ENCODE measurements at regions not wholly inside any gene's neighbourhood (a gene's known extent, or its start where the extent isn't known, plus 50 kb on each side); places are given as distances from the start of the nearest gene placed in this dataset.

GRCh38 chr5:117065161-117065560 lies 490.5 kb upstream of the SEMA6A start:
- Histone ChIP-seq H3K4me1 (ENCODE audit: control insufficient read depth, insufficient read depth, low read length) (no peaks in the 10 kb centered on the region), H3K36me3 (ENCODE audit: insufficient read depth, low read length) (no peaks in the 10 kb centered on the region), H3K9ac (ENCODE audit: low read depth, low read length) (no peak overlapping the region), H3K27me3 (ENCODE audit: control insufficient read depth, insufficient read depth, low read length) (no peaks in the 10 kb centered on the region), H3K9me3 (replicated peaks; ENCODE audit: low read length) (no peaks in the 10 kb centered on the region), H3K4me2 (ENCODE audit: low read length) (no peak overlapping the region), H3K4me3 (ENCODE audit: low read length) (no peak overlapping the region)

GRCh38 chr5:117060099-117060498 lies 485.5 kb upstream of the SEMA6A start:
- Histone ChIP-seq H3K27me3 (ENCODE audit: control insufficient read depth, insufficient read depth, low read length) (no peaks in the 10 kb centered on the region), H3K4me3 (ENCODE audit: low read length) (no peak overlapping the region), H3K4me2 (ENCODE audit: low read length) (no peak overlapping the region)

GRCh38 chr5:117058740-117059139 lies 484.1 kb upstream of the SEMA6A start:
- H3K9ac ChIP-seq (ENCODE audit: low read depth, low read length): no peak overlapping the region
- H3K27me3 ChIP-seq (ENCODE audit: control insufficient read depth, insufficient read depth, low read length): no peaks in the 10 kb centered on the region
- H3K4me1 ChIP-seq (ENCODE audit: control insufficient read depth, insufficient read depth, low read length): no peaks in the 10 kb centered on the region

More at GRCh38 chr5:117060099-117060498, 485.5 kb upstream of the SEMA6A start:
- H3K36me3 ChIP-seq (ENCODE audit: insufficient read depth, low read length): no peaks in the 10 kb centered on the region
- H3K9me3 ChIP-seq (replicated peaks; ENCODE audit: low read length): no peaks in the 10 kb centered on the region
- no peaks in the 10 kb centered on the region for H3K4me1 ChIP-seq (ENCODE audit: control insufficient read depth, insufficient read depth, low read length)
- H3K9ac ChIP-seq (ENCODE audit: low read depth, low read length): no peak overlapping the region

GRCh38 chr5:117055517-117055916 lies 480.9 kb upstream of the SEMA6A start:
- no peak overlapping the region for H3K4me2 ChIP-seq (ENCODE audit: low read length)
- no peaks in the 10 kb centered on the region for H3K36me3 ChIP-seq (ENCODE audit: insufficient read depth, low read length)
- H3K9me3 ChIP-seq (replicated peaks; ENCODE audit: low read length): no peaks in the 10 kb centered on the region
- no peak overlapping the region for H3K9ac ChIP-seq (ENCODE audit: low read depth, low read length)
- no peak overlapping the region for H3K4me3 ChIP-seq (ENCODE audit: low read length)
- no peaks in the 10 kb centered on the region for H3K4me1 ChIP-seq (ENCODE audit: control insufficient read depth, insufficient read depth, low read length)
- no peaks in the 10 kb centered on the region for H3K27me3 ChIP-seq (ENCODE audit: control insufficient read depth, insufficient read depth, low read length)

More at GRCh38 chr5:117058740-117059139, 484.1 kb upstream of the SEMA6A start:
- Histone ChIP-seq H3K36me3 (ENCODE audit: insufficient read depth, low read length) (no peaks in the 10 kb centered on the region), H3K9me3 (replicated peaks; ENCODE audit: low read length) (no peaks in the 10 kb centered on the region), H3K4me2 (ENCODE audit: low read length) (no peak overlapping the region), H3K4me3 (ENCODE audit: low read length) (no peak overlapping the region)

- no peak overlapping the region for H3K9ac ChIP-seq (ENCODE audit: low read depth, low read length)
- H3K27me3 ChIP-seq (ENCODE audit: control insufficient read depth, insufficient read depth, low read length): no peaks in the 10 kb centered on the region
These were observed 480.3 kb upstream of the SEMA6A start for GRCh38 chr5:117054911-117055310.

GRCh38 chr5:117054141-117054540 lies 479.5 kb upstream of the SEMA6A start:
- Histone ChIP-seq H3K4me2 (ENCODE audit: low read length) (no peak overlapping the region), H3K4me3 (ENCODE audit: low read length) (no peak overlapping the region), H3K36me3 (ENCODE audit: insufficient read depth, low read length) (no peaks in the 10 kb centered on the region), H3K4me1 (ENCODE audit: control insufficient read depth, insufficient read depth, low read length) (no peaks in the 10 kb centered on the region), H3K9ac (ENCODE audit: low read depth, low read length) (no peak overlapping the region), H3K9me3 (replicated peaks; ENCODE audit: low read length) (no peaks in the 10 kb centered on the region), H3K27me3 (ENCODE audit: control insufficient read depth, insufficient read depth, low read length) (no peaks in the 10 kb centered on the region)

More at GRCh38 chr5:117054911-117055310, 480.3 kb upstream of the SEMA6A start:
- Histone ChIP-seq H3K4me3 (ENCODE audit: low read length) (no peak overlapping the region), H3K36me3 (ENCODE audit: insufficient read depth, low read length) (no peaks in the 10 kb centered on the region), H3K9me3 (replicated peaks; ENCODE audit: low read length) (no peaks in the 10 kb centered on the region), H3K4me1 (ENCODE audit: control insufficient read depth, insufficient read depth, low read length) (no peaks in the 10 kb centered on the region), H3K4me2 (ENCODE audit: low read length) (no peak overlapping the region)

GRCh38 chr5:117041926-117042595 lies 467.4 kb upstream of the SEMA6A start:
- Histone ChIP-seq H3K9ac (ENCODE audit: low read depth, low read length) (no peak overlapping the region), H3K27me3 (ENCODE audit: control insufficient read depth, insufficient read depth, low read length) (no peaks in the 10 kb centered on the region), H3K4me1 (ENCODE audit: control insufficient read depth, insufficient read depth, low read length) (no peaks in the 10 kb centered on the region), H3K4me3 (ENCODE audit: low read length) (no peak overlapping the region), H3K9me3 (replicated peaks; ENCODE audit: low read length) (no peaks in the 10 kb centered on the region), H3K36me3 (ENCODE audit: insufficient read depth, low read length) (no peaks in the 10 kb centered on the region), H3K4me2 (ENCODE audit: low read length) (no peak overlapping the region)

- no peak overlapping the region for H3K4me2 ChIP-seq (ENCODE audit: low read length)
- no peaks in the 10 kb centered on the region for H3K4me1 ChIP-seq (ENCODE audit: control insufficient read depth, insufficient read depth, low read length)
- no peak overlapping the region for H3K4me3 ChIP-seq (ENCODE audit: low read length)
- H3K9ac ChIP-seq (ENCODE audit: low read depth, low read length): no peak overlapping the region
- H3K9me3 ChIP-seq (replicated peaks; ENCODE audit: low read length): no peaks in the 10 kb centered on the region
- H3K36me3 ChIP-seq (ENCODE audit: insufficient read depth, low read length): no peaks in the 10 kb centered on the region
- no peaks in the 10 kb centered on the region for H3K27me3 ChIP-seq (ENCODE audit: control insufficient read depth, insufficient read depth, low read length)
These were observed 464.4 kb upstream of the SEMA6A start for GRCh38 chr5:117039035-117039434.

- Histone ChIP-seq H3K4me1 (ENCODE audit: control insufficient read depth, insufficient read depth, low read length) (no peaks in the 10 kb centered on the region), H3K27me3 (ENCODE audit: control insufficient read depth, insufficient read depth, low read length) (no peaks in the 10 kb centered on the region), H3K9me3 (replicated peaks; ENCODE audit: low read length) (no peaks in the 10 kb centered on the region), H3K9ac (ENCODE audit: low read depth, low read length) (no peak overlapping the region), H3K4me2 (ENCODE audit: low read length) (no peak overlapping the region), H3K36me3 (ENCODE audit: insufficient read depth, low read length) (no peaks in the 10 kb centered on the region), H3K4me3 (ENCODE audit: low read length) (no peak overlapping the region)
These were observed 452.8 kb upstream of the SEMA6A start for GRCh38 chr5:117027384-117027783.

- Histone ChIP-seq H3K4me3 (ENCODE audit: low read length) (no peak overlapping the region), H3K9me3 (replicated peaks; ENCODE audit: low read length) (no peaks in the 10 kb centered on the region), H3K36me3 (ENCODE audit: insufficient read depth, low read length) (no peaks in the 10 kb centered on the region), H3K4me1 (ENCODE audit: control insufficient read depth, insufficient read depth, low read length) (no peaks in the 10 kb centered on the region), H3K9ac (ENCODE audit: low read depth, low read length) (no peak overlapping the region), H3K4me2 (ENCODE audit: low read length) (no peak overlapping the region), H3K27me3 (ENCODE audit: control insufficient read depth, insufficient read depth, low read length) (no peaks in the 10 kb centered on the region)
These were observed 446.4 kb upstream of the SEMA6A start for GRCh38 chr5:117020999-117021398.

GRCh38 chr5:117013280-117013877 lies 438.8 kb upstream of the SEMA6A start:
- H3K36me3 ChIP-seq (ENCODE audit: insufficient read depth, low read length): no peaks in the 10 kb centered on the region
- H3K4me3 ChIP-seq (ENCODE audit: low read length): no peak overlapping the region
- H3K9ac ChIP-seq (ENCODE audit: low read depth, low read length): no peak overlapping the region
- no peaks in the 10 kb centered on the region for H3K9me3 ChIP-seq (replicated peaks; ENCODE audit: low read length)
- no peaks in the 10 kb centered on the region for H3K27me3 ChIP-seq (ENCODE audit: control insufficient read depth, insufficient read depth, low read length)
- H3K4me2 ChIP-seq (ENCODE audit: low read length): no peak overlapping the region
- H3K4me1 ChIP-seq (ENCODE audit: control insufficient read depth, insufficient read depth, low read length): no peaks in the 10 kb centered on the region

- H3K4me2 ChIP-seq (ENCODE audit: low read length): no peak overlapping the region
- H3K9me3 ChIP-seq (replicated peaks; ENCODE audit: low read length): no peaks in the 10 kb centered on the region
- no peaks in the 10 kb centered on the region for H3K27me3 ChIP-seq (ENCODE audit: control insufficient read depth, insufficient read depth, low read length)
- H3K4me1 ChIP-seq (ENCODE audit: control insufficient read depth, insufficient read depth, low read length): no peaks in the 10 kb centered on the region
- H3K36me3 ChIP-seq (ENCODE audit: insufficient read depth, low read length): no peaks in the 10 kb centered on the region
- no peak overlapping the region for H3K9ac ChIP-seq (ENCODE audit: low read depth, low read length)
- H3K4me3 ChIP-seq (ENCODE audit: low read length): no peak overlapping the region
These were observed 436.0 kb upstream of the SEMA6A start for GRCh38 chr5:117010574-117010973.

All from skeletal muscle satellite cell (primary cell).